K562 (cell line): ENCODE measurements at regions not wholly inside any gene's neighbourhood (a gene's known extent, or its start where the extent isn't known, plus 50 kb on each side); places are given as distances from the start of the nearest gene placed in this dataset.
A peak's percentile ranks its signal among the peaks of the same experiment; 100 is the strongest.

Source experiments
- ATAC-seq: fragments of 200-7000 bp; cut with Tn5 transposase; 3 replicates; pipeline ENCODE4 v1.9.1; 2020; ENCODE audit warnings: moderate library complexity
- BruUV-seq: library from RNA; stranded (reverse); fragments of 400-500 nt; replicated peaks from 2 replicates; lab custom pipeline; 2021; lab: Mats Ljungman, UMichigan
- CTCF ChIA-PET: fragments of 300-600 bp; formaldehyde crosslinking; extraction: SDS; loops from one replicate; lab custom pipeline; 2021; ENCODE audit warnings: low intra/inter-chr PET ratio; lab: Yijun Ruan, JAX
- POLR2A ChIA-PET: fragments of 300-600, 350-650 bp; sonication (Branson Sonifier 250); formaldehyde crosslinking; extraction: SDS; loops from one replicate; lab custom pipeline; 2021; ENCODE audit warnings: antibody characterized with exemption, inconsistent platforms; lab: Yijun Ruan, JAX
- DNase-seq, 4 experiments: peaks; one replicate each; pipeline versions ENCODE4 v3.0.0 to v3.0.0-alpha.2; 2011 to 2018; ENCODE audit warnings: low spot score in 3 of 4, mixed read lengths in 3 of 4; ENCODE audit errors: extremely low read depth in 1 of 4
- FAIRE-seq: peaks from 2 replicates; lab custom pipeline; 2011; peaks lifted over from hg19 to GRCh38; lab: Jason Lieb, UNC
- H2AFZ ChIP-seq: 2 replicates; pipeline ENCODE4 v1.6.0; 2011; ENCODE audit warnings: low read depth, low read length, control low read depth, inconsistent platforms
- H3K27ac ChIP-seq: fragments of 200-600 bp; 3 replicates; pipeline ENCODE4 v1.8.0; 2011; ENCODE audit warnings: low read depth, mild to moderate bottlenecking, control low read depth, inconsistent platforms, low read length, moderate library complexity, mixed read lengths; ENCODE audit errors: extremely low read depth
- H3K27me3 ChIP-seq, 2 experiments: fragments of 300-600 bp in 1 of 2; 2 replicates in 1 of 2; 3 replicates in 1 of 2; pipeline versions ENCODE4 v1.6.0 to v1.8.0; 2011; ENCODE audit warnings: inconsistent platforms in 2 of 2, low read length in 2 of 2, mild to moderate bottlenecking in 1 of 2, mixed read lengths in 1 of 2, moderate library complexity in 1 of 2; ENCODE audit not compliant: control insufficient read depth in 2 of 2, insufficient read depth in 2 of 2
- H3K36me3 ChIP-seq: fragments of 300-600 bp; 3 replicates; pipeline ENCODE4 v1.8.0; 2011; ENCODE audit warnings: mild to moderate bottlenecking, low read length, inconsistent platforms; ENCODE audit not compliant: control insufficient read depth, insufficient read depth
- H3K4me1 ChIP-seq, 2 experiments: fragments of 200-600 bp in 1 of 2; replicated peaks in 1 of 2; 2 replicates in 1 of 2; 3 replicates in 1 of 2; pipeline versions ENCODE4 v1.5.1 to v1.8.0; 2011; ENCODE audit warnings: inconsistent platforms in 2 of 2, low read length in 2 of 2, mild to moderate bottlenecking in 1 of 2, mixed read lengths in 1 of 2, moderate library complexity in 1 of 2; ENCODE audit not compliant: control insufficient read depth in 2 of 2, insufficient read depth in 2 of 2
- H3K4me2 ChIP-seq: 2 replicates; pipeline ENCODE4 v1.6.1; 2011; ENCODE audit warnings: low read length, control low read depth, inconsistent platforms, mixed read lengths; ENCODE audit not compliant: insufficient read depth
- H3K4me3 ChIP-seq: fragments of 200-600 bp; sonication (generic), shearing (Covaris generic); 2 replicates; pipeline ENCODE4 v1.5.1; 2016; ENCODE audit warnings: control low read depth, inconsistent platforms
- H3K79me2 ChIP-seq: fragments of 200-600 bp; 3 replicates; pipeline ENCODE4 v1.8.0; 2011; ENCODE audit warnings: low read length, inconsistent platforms; ENCODE audit not compliant: control insufficient read depth, insufficient read depth
- H3K9ac ChIP-seq, 2 experiments: 2 replicates each; pipeline versions ENCODE4 v1.6.0 to v1.6.1; 2011; ENCODE audit warnings: low read depth in 2 of 2, low read length in 2 of 2, control low read depth in 1 of 2, inconsistent platforms in 1 of 2, mild to moderate bottlenecking in 1 of 2, mixed read lengths in 1 of 2; ENCODE audit not compliant: insufficient read depth in 1 of 2
- H3K9me1 ChIP-seq: one replicate; pipeline ENCODE4 v1.6.0; 2011; ENCODE audit warnings: inconsistent platforms, mild to moderate bottlenecking, low read length, moderate library complexity; ENCODE audit not compliant: control insufficient read depth, insufficient read depth
- H3K9me3 ChIP-seq: replicated peaks from 2 replicates; pipeline ENCODE4 v1.5.1; 2011; ENCODE audit warnings: low read depth, low read length, inconsistent platforms; ENCODE audit not compliant: control insufficient read depth, insufficient read depth
- H4K20me1 ChIP-seq: replicated peaks from 2 replicates; pipeline ENCODE4 v1.6.1; 2011; ENCODE audit warnings: low read length, inconsistent platforms, mixed read lengths; ENCODE audit not compliant: control insufficient read depth, insufficient read depth
- E2F1 ChIP-seq: sonication (generic); formaldehyde crosslinking; IDR thresholded peaks from 2 replicates; pipeline ENCODE4 v1.8.1; 2023; ENCODE audit warnings: mild to moderate bottlenecking, missing genetic modification reagents, moderate library complexity
- HNRNPLL ChIP-seq: fragments of 200-400 bp; formaldehyde crosslinking; IDR thresholded peaks from 2 replicates; pipeline ENCODE4 v1.6.1; 2017; ENCODE audit warnings: low read length, low read depth, mild to moderate bottlenecking; ENCODE audit not compliant: poor library complexity, severe bottlenecking
- RBM25 ChIP-seq: fragments of 200-400 bp; formaldehyde crosslinking; IDR thresholded peaks from 2 replicates; pipeline ENCODE4 v1.6.1; 2018; ENCODE audit warnings: low read length, low read depth, moderate library complexity; ENCODE audit not compliant: severe bottlenecking
- TAF7 ChIP-seq: fragments of 450-650 bp; IDR thresholded peaks from 2 replicates; pipeline ENCODE4 v1.6.1; 2016; ENCODE audit warnings: missing genetic modification characterization, missing compliant biosample characterization
- ZBTB11 ChIP-seq, 3 experiments: fragments of 200-800 bp in 1 of 3; fragments of 250-450 bp in 1 of 3; fragments of 450-650 bp in 1 of 3; sonication (Bioruptor Pico) in 1 of 3; sonication (Bioruptor generic) in 1 of 3; formaldehyde crosslinking in 1 of 3; IDR thresholded peaks; 2 replicates each; pipeline versions ENCODE4 v1.6.1 to v1.8.0; 2016 to 2022; ENCODE audit warnings: mild to moderate bottlenecking in 2 of 3, missing genetic modification characterization in 2 of 3, missing compliant biosample characterization in 1 of 3, moderate library complexity in 1 of 3
- ZNF146 ChIP-seq: IDR thresholded peaks from one replicate; pipeline ENCODE4 v1.6.1; 2018; ENCODE audit warnings: missing compliant biosample characterization; ENCODE audit not compliant: unreplicated experiment
- ZNF668 ChIP-seq: fragments of 250-450 bp; sonication (Bioruptor Pico); IDR thresholded peaks from 2 replicates; pipeline ENCODE4 v1.8.0; 2022; ENCODE audit warnings: mild to moderate bottlenecking, inconsistent platforms
- WGBS: fragments of 100-300 bp; shearing (Covaris generic); methylation state at CpG from one replicate; pipeline ENCODE4 v1.1.6; 2016; ENCODE audit warnings: low coverage, mixed read lengths; ENCODE audit not compliant: insufficient coverage; ENCODE audit errors: missing lambda C conversion rate; 5-methylcytosine and 5-hydroxymethylcytosine counted together
- in situ Hi-C: fragments of 300-500 bp; cut with MboI; formaldehyde crosslinking; loops from 4 replicates; pipeline ENCODE4 v1.15.0; 2018; ENCODE audit warnings: inconsistent platforms, mixed read lengths
- intact Hi-C: fragments of 100-400 bp; cut with micrococcal nuclease; formaldehyde crosslinking; loops from 2 replicates; pipeline ENCODE4 v1.14.2; 2022
- TF ChIP-seq, protein P1 (sequence below): fragments of 250-450 bp; sonication (Bioruptor Pico); IDR thresholded peaks from 2 replicates; pipeline ENCODE4 v1.8.0; 2022; ENCODE audit warnings: moderate library complexity, mild to moderate bottlenecking, inconsistent platforms

- in situ Hi-C loops: no loop called here
- DNase-seq (no peak), ATAC-seq (no peak), FAIRE-seq (no peak)
- Histone ChIP-seq H3K27me3 (no peaks in the 10 kb centered on the region), H3K9ac (no peak overlapping the region), H3K36me3 (no peaks in the 10 kb centered on the region), H3K4me2 (no peak overlapping the region), H4K20me1 (no peaks in the 10 kb centered on the region), H3K27ac (no peak overlapping the region), H3K9me1 (no peaks in the 10 kb centered on the region), H3K4me1 (peaks cover 0 to 9% of the 10 kb centered on the region in 2 experiments; a peak in 2 of 5 replicates), H2AFZ (no peak overlapping the region), H3K4me3 (no peak overlapping the region), H3K9me3 (no peaks in the 10 kb centered on the region; the same call in 1 of the 2 replicates), H3K79me2 (no peaks in the 10 kb centered on the region)
- POLR2A ChIA-PET: no interaction called here
- WGBS: 35% methylated on average over 1 of the region's 1 CpG
- intact Hi-C loops: no loop called here
- peak; percentile 84 for TF ChIP-seq ZNF146 (CRISPR knock-in tag)
- TF ChIP-seq HNRNPLL: no peak
- TF ChIP-seq RBM25: peak; percentile 62
- CTCF ChIA-PET: no interaction called here
- BruUV-seq: no TSS peak
Observed at GRCh38 chr5:96013254-96013653, 51.6 kb upstream of the ELL2 start.

DNA sequence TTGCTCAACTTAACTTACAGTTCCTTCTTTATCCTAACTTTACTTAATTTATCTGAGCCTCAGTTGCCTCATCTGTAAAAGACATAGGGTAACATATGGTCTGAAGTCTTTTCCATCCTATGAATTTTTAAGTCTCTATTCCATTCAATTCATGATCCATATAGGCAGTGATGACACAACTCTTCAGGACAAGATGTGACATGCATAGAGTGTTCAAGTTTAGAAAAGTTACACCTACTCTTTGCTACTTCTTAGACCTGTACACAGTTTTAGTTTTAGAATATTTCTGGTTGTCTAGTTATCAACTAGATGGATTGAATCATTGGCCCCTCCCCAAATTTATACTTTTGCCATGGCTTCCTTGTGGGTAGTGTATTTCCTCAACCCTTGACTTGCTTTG lies 50.7 kb upstream of the ELL2 start:
- ChIA-PET POLR2A (interaction anchor here (0.5 kb wide), 1 partner anchor 37 kb away, joined by 3 read pairs; no protein-coding TSS in a partner anchor), CTCF (interaction anchor here (0.6 kb wide), 1 partner anchor 142 kb away, joined by 3 read pairs; no protein-coding TSS in a partner anchor)
- no TSS peak for BruUV-seq
- TF ChIP-seq ZNF668 (CRISPR knock-in tag) (no peak), ZBTB11 (CRISPR knock-in tag; IDR thresholded peaks at IDR 0.05) (no peak), TAF7 (no peak), E2F1 (CRISPR knock-in tag) (no peak)
- TF ChIP-seq, protein P1, sequence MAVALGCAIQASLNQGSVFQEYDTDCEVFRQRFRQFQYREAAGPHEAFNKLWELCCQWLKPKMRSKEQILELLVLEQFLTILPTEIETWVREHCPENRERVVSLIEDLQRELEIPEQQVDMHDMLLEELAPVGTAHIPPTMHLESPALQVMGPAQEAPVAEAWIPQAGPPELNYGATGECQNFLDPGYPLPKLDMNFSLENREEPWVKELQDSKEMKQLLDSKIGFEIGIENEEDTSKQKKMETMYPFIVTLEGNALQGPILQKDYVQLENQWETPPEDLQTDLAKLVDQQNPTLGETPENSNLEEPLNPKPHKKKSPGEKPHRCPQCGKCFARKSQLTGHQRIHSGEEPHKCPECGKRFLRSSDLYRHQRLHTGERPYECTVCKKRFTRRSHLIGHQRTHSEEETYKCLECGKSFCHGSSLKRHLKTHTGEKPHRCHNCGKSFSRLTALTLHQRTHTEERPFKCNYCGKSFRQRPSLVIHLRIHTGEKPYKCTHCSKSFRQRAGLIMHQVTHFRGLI (CRISPR knock-in tag): no peak

More for the DNA sequence above, 50.7 kb upstream of the ELL2 start:
- Histone ChIP-seq H3K27me3 (no peaks in the 10 kb centered on the region), H3K4me2 (no peak overlapping the region), H3K27ac (no peak overlapping the region), H3K9me3 (no peaks in the 10 kb centered on the region; the same call in 1 of the 2 replicates), H3K79me2 (no peaks in the 10 kb centered on the region), H3K9me1 (no peaks in the 10 kb centered on the region), H2AFZ (no peak overlapping the region), H3K4me1 (peaks cover 0 to 9% of the 10 kb centered on the region in 2 experiments; a peak in 2 of 5 replicates), H3K36me3 (no peaks in the 10 kb centered on the region), H3K9ac (no peak overlapping the region), H3K4me3 (no peak overlapping the region), H4K20me1 (no peaks in the 10 kb centered on the region)
- DNase-seq (no peak), ATAC-seq (no peak), FAIRE-seq (no peak)
- in situ Hi-C loops: no loop called here
- intact Hi-C loops: no loop called here
